Activated CD4-positive, alpha-beta T cell treated with anti-CD3 and anti-CD28 coated beads, Interleukin-2, Interleukin-6, amounts not matched to agents 100 ng/mL and 50 ng/mL, durations not matched to agents 16 hours and 8 hours (primary cell): ENCODE measurements at regions not wholly inside any gene's neighbourhood (a gene's known extent, or its start where the extent isn't known, plus 50 kb on each side); places are given as distances from the start of the nearest gene placed in this dataset.
"Not testable (repeated sequence)": the region's sequence is repeated elsewhere in the genome, so short reads cannot be mapped to it uniquely, and the experiment has no call there.

Experiments
- DNase-seq: peaks from one replicate; pipeline ENCODE4 v3.0.0-alpha.2; 2020

GRCh38 chr18:77373730-77374445 lies 124.2 kb downstream of the GALR1 start:
- DNase-seq: no peak

DNA sequence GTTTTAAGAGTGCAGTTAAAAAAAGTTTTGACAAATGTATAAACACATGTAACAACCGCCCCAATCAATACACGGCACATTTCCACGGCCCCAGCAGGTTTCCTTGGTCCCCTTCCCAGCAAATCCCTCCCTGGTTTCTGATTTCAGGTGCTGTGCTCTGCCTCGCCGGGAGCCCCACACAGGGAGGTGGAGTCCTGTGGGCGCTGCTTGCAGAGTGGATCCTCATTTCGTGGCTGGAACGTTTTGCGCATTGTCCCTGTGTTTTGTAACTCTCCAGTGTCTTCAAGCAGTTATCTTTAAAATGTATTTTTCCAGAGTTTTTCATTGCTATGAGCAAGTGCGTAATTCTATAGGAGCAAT lies 124.8 kb downstream of the GALR1 start:
- no peak for DNase-seq

DNA sequence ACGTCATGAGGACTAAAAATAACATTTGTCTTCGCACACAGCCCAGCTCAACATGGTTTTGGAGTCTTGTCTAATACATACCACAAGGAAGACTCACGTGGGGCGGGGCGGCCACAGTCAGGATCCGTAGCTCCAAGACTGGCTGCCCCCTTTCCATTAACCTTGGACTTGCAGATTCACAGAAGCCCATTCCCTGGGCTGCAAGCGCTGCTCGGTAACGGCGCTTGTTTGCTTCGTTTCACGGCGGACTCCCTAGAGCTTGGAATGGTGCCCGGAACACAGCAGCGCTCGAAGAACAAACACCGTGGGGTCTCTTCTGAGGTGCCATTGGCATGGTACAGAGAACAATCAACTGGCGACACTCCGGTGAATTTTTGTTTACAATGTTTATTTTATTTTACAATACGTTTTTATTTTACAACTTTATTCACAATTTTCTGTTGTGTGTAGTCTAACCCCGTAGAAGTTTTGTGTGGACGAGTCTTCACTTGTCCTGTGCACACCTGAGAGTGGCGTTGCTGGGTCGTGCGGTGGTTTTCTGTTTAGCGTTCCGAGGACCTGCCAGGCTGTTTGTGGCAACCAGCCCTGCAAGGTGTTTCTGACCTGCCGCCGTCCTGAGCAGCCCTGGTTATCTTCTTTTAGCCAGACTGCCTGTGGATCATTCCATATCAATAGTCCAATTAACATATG lies 126.5 kb downstream of the GALR1 start:
- no peak for DNase-seq

GRCh38 chr18:77376733-77377094 lies 127.1 kb downstream of the GALR1 start:
- no peak for DNase-seq

GRCh38 chr18:77377813-77378212 lies 128.2 kb downstream of the GALR1 start:
- no peak for DNase-seq

GRCh38 chr18:77379976-77380509 lies 130.4 kb downstream of the GALR1 start:
- no peak for DNase-seq

GRCh38 chr18:77380695-77381094 lies 131.0 kb downstream of the GALR1 start:
- DNase-seq: no peak

GRCh38 chr18:77392321-77392720 lies 142.7 kb downstream of the GALR1 start:
- DNase-seq: no peak

GRCh38 chr18:77393519-77393918 lies 143.9 kb downstream of the GALR1 start:
- no peak for DNase-seq

DNA sequence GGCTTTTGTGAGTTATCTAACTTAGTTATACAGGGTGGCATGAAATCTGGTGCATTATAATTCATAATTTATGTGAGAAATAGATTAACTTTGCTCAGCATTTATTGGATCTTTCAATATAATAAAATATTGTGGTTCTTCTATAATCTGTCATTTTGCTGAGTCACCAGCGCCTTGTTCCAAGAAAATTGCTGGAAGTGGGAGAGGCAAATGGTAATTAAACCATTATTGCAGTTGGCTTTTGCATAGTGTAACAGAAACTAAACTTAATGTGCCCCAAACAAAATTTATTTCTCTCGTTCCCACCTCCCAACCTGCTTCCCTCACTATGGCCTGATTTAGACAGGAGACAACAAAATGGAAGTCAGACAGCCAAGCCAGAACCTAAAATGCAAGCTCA lies 146.3 kb downstream of the GALR1 start:
- DNase-seq: no peak

GRCh38 chr18:77397056-77397455 lies 147.4 kb downstream of the GALR1 start:
- no peak for DNase-seq

- DNase-seq: no peak
These were observed 148.0 kb downstream of the GALR1 start for GRCh38 chr18:77397617-77398016.

DNA sequence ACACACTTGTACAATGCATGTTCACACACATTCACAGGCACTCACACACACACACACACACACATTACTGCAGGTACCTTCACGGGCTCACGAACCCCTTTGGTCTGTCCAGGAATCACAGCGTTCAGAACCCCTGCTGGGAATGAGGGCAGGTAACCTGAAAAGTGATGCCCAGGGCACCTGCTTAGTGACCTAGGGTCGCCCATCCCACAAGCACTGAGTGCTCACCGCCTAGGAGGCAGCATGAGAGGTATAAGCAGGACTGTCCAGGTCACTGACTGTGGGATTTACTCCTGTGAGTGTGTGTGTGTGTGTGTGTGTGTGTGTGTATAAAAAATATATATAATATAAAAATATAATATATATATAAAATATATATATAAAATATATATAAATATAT lies 150.9 kb downstream of the GALR1 start:
- DNase-seq: no peak

DNA sequence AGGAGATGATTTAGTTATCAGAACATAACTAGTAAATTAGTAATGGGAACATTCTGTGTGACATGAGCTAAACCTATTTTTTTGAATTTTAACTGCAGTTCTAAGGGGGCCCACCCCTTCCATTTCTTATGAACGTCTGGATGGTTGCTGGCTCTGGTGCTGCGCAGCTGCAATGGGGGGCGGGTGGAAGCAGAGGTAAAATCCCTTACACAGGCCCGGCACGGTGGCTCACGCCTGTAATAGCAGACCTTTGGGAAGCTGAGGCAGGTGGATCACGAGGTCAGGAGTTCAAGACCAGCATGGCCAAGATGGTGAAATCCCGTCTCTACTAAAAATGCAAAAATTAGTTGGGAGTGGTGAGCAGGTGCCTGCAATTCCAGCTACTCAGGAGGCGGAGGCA lies 151.5 kb downstream of the GALR1 start:
- DNase-seq: no peak

DNA sequence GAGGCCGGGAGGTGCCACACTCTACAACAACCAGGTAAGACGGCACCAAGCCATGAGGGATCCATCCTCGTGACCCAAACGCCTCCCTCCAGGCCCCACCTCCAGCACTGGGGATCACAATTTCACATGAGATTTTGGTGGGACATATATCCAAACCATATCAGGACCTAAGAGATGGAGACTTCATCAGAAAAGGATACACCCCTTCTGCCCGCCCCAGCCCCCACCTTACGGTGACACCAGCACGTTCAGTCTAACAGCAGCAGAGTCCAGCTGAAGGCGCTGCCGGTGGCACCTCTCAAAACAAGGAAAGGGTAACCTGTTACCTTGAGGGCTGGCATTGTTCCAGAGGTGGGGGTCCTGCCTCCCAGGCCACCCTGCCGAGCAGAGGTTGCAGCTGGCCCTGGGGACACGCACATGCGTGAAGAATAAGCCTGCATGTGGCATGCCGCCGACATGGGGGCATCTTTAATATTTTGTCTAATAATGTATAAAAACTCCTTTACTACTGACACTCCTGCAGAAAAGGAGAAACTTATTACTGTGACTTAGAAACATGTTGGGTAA lies 154.4 kb downstream of the GALR1 start:
- DNase-seq: no peak

DNA sequence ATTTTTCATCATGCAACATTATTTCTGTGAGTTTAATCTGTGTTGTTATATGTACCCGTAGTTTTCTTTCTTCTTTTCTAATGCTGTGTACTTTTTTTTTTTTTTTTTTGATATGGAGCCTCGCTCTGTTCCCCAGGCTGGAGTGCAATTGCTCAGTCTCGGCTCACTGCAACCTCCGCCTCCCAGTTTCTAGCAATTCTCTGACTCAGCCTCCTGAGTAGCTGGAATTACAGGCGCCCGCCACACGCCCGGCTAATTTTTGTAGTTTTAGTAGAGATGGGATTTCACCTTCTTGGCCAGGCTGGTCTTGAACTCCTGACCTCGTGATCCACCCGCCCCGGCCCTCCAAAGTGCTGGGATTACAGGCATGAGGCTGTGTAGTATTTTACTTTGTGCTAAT lies 155.4 kb downstream of the GALR1 start:
- no peak for DNase-seq

DNA sequence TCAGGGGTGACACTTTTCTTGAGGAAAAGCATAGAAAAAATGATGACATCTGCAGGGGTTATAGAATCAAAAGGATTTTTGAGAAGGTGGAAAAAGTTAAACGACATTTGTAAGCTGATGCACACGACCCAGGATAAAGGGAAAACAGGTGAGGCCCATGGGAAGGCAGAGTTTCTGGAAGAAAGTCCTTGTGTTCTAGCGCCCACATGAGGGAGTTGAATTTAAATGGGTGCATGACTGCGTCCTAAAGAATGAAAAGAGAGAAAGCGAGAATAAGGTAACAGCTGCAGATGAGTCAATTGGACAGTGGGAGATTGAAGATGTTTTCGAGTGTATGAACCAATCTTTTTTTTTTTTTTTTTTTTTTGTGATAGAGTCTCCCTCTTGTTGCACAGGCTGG lies 158.1 kb downstream of the GALR1 start:
- no peak for DNase-seq

GRCh38 chr18:77421546-77421945 lies 171.9 kb downstream of the GALR1 start:
- not testable (repeated sequence) for DNase-seq

DNA sequence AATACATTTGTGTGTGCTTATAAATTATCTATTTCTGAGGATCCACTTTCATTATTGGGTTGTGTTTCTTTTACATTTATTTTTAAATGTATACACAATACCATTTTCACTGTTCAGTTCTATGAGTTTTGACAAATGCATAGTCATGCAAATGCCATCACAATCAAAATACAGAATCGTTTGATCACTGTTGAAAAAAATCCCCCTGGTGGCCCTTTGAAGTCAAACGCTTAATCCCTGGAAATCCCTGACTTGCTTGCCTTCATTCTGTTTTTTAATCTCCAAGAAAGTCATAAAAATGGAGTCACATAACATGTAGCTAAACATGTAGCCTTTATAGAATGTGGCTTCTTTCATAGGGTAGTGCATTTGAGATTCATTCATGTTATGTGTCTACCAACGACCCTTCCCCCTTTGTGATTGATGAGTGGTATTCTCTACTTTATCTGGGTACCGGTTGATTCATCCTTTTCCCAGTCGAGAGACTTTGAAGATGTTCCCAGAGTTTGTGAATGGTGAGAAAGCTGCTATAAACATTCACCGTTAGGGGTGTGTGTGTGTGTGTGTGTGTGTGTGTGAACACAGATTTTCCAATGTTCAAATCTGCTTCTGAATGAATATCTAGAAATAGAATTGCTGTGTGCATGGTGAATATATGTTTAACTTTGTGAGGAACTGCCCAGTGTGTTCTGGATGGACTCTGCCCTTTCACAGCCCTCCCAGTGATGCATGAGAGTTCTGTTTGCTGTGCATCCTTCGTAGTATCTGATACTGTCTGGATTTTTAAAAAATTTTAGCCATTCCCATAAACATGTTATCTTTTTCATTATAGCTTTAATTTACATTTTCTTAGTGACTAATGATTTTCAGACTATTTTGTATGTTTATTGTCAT lies 173.6 kb downstream of the GALR1 start:
- DNase-seq: no peak

GRCh38 chr18:77433076-77433475 lies 183.4 kb downstream of the GALR1 start:
- DNase-seq: no peak

DNA sequence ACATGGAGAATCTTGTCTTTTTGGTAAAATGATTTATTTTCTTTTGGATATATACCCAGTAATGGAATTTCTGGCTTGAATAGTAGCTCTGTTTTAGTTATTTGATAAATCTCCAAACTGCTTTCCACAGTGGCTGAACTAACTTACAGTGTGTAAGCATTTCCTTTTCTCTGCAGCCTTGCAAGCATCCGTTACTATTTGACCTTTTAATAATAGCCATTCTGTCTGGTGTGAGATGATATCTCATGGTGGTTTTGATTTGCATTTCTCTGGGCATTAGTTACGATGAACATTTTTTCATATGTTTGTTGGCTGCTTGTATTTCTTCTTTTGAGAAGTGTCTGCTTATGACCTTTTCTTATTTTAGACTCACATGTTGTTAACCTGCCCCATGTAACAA lies 190.2 kb downstream of the GALR1 start:
- DNase-seq: no peak

DNA sequence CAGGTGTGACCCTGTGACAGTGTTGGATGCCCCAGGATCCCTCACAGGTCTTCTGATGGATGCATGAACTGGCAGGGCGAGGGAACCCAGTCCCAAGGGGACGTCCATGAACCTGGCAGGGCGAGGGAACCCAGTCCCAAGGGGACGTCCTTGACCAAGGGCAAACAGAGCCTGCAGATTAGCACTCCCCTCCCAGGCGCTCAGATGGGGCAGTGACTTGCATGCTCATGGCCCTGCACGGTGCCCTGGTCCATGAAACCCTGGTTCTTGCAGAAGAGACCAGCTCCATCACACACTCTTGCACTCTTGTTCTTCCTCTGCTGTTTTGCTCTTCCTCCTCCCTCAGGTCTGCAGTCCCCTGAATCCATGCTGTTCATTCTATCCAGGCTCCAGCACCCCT lies 192.7 kb downstream of the GALR1 start:
- no peak for DNase-seq

- DNase-seq: no peak
These were observed 194.7 kb downstream of the GALR1 start for GRCh38 chr18:77444385-77444784.
